GM13976 (cell line): ENCODE measurements at regions not wholly inside any gene's neighbourhood (a gene's known extent, or its start where the extent isn't known, plus 50 kb on each side); places are given as distances from the start of the nearest gene placed in this dataset.

Experiments
- DNase-seq: peaks from one replicate; pipeline ENCODE4 v3.0.0; 2012; ENCODE audit warnings: low spot score
- CTCF ChIP-seq: IDR thresholded peaks from 2 replicates; pipeline ENCODE4 v1.5.1; 2012; ENCODE audit warnings: borderline replicate concordance, mild to moderate bottlenecking; ENCODE audit not compliant: insufficient read depth; ENCODE audit errors: extremely low read depth, missing control alignments, control extremely low read depth
- in situ Hi-C: fragments of 300-500 bp; cut with MboI; formaldehyde crosslinking; loops from one replicate; pipeline ENCODE4 v1.12.0; 2022; ENCODE audit warnings: low sequenced_read_pairs, mixed read lengths, inconsistent platforms; ENCODE audit not compliant: unreplicated experiment

GRCh38 chr18:40670668-40671375 lies 1284.2 kb upstream of the PIK3C3 start:
- TF ChIP-seq CTCF = no peak
- in situ Hi-C loops = no loop called here
- no peak for DNase-seq

- in situ Hi-C loops = no loop called here
- no peak for TF ChIP-seq CTCF
- no peak for DNase-seq
Observed at GRCh38 chr18:40662898-40663437, 1292.1 kb upstream of the PIK3C3 start.

- in situ Hi-C loops = no loop called here
- TF ChIP-seq CTCF = no peak
- no peak for DNase-seq
Observed at GRCh38 chr18:40653682-40654081, 1301.4 kb upstream of the PIK3C3 start.

- in situ Hi-C loops = no loop called here
- no peak for TF ChIP-seq CTCF
- DNase-seq = no peak
Observed at GRCh38 chr18:40652321-40652720, 1302.7 kb upstream of the PIK3C3 start.

GRCh38 chr18:40651163-40651562 lies 1303.9 kb upstream of the PIK3C3 start:
- in situ Hi-C loops = no loop called here
- no peak for DNase-seq
- no peak for TF ChIP-seq CTCF

- in situ Hi-C loops = no loop called here
- no peak for DNase-seq
- no peak for TF ChIP-seq CTCF
Observed at GRCh38 chr18:40642692-40643229, 1312.3 kb upstream of the PIK3C3 start.

- in situ Hi-C loops = no loop called here
- TF ChIP-seq CTCF = no peak
- no peak for DNase-seq
Observed at GRCh38 chr18:40631319-40631718, 1323.7 kb upstream of the PIK3C3 start.
